NCI-H146 treated with DMSO at 0.1 percent for 48 hours (cell line): ENCODE measurements at regions not wholly inside any gene's neighbourhood (a gene's known extent, or its start where the extent isn't known, plus 50 kb on each side); places are given as distances from the start of the nearest gene placed in this dataset.

Experiments used
- DNase-seq: peaks from one replicate; lab custom pipeline; 2025; ENCODE audit not compliant: unreplicated experiment; lab: John Stamatoyannopoulos, UW

GRCh38 chr6:140858381-140858971 lies 1274.2 kb upstream of the GJE1 start:
- no peak for DNase-seq

GRCh38 chr6:140857739-140858380 lies 1274.9 kb upstream of the GJE1 start:
- no peak for DNase-seq

GRCh38 chr6:140855520-140855919 lies 1277.2 kb upstream of the GJE1 start:
- no peak for DNase-seq

GRCh38 chr6:140854318-140854717 lies 1278.4 kb upstream of the GJE1 start:
- no peak for DNase-seq

GRCh38 chr6:140850438-140850837 lies 1282.3 kb upstream of the GJE1 start:
- DNase-seq, result no peak

- no peak for DNase-seq
Observed at GRCh38 chr6:140849456-140849855, 1283.3 kb upstream of the GJE1 start.

- DNase-seq, result no peak
Observed at GRCh38 chr6:140847262-140847645, 1285.5 kb upstream of the GJE1 start.

- DNase-seq, result no peak
Observed at GRCh38 chr6:140846503-140847261, 1286.0 kb upstream of the GJE1 start.

GRCh38 chr6:140845701-140846100 lies 1287.0 kb upstream of the GJE1 start:
- DNase-seq, result no peak

- no peak for DNase-seq
Observed at GRCh38 chr6:140844167-140844566, 1288.6 kb upstream of the GJE1 start.

GRCh38 chr6:140833408-140833807 lies 1299.3 kb upstream of the GJE1 start:
- no peak for DNase-seq

GRCh38 chr6:140830666-140831065 lies 1302.1 kb upstream of the GJE1 start:
- no peak for DNase-seq

- DNase-seq, result no peak
Observed at GRCh38 chr6:140828856-140829255, 1303.9 kb upstream of the GJE1 start.

- DNase-seq, result no peak
Observed at GRCh38 chr6:140827593-140827992, 1305.1 kb upstream of the GJE1 start.

GRCh38 chr6:140825731-140826130 lies 1307.0 kb upstream of the GJE1 start:
- no peak for DNase-seq

- DNase-seq, result no peak
Observed at GRCh38 chr6:140824595-140824994, 1308.1 kb upstream of the GJE1 start.

GRCh38 chr6:140821196-140821595 lies 1311.5 kb upstream of the GJE1 start:
- no peak for DNase-seq

GRCh38 chr6:140817176-140817575 lies 1315.5 kb upstream of the GJE1 start:
- no peak for DNase-seq

- DNase-seq, result no peak
Observed at GRCh38 chr6:140816681-140817080, 1316.0 kb upstream of the GJE1 start.

- DNase-seq, result no peak
Observed at GRCh38 chr6:140812636-140813035, 1320.1 kb upstream of the GJE1 start.

- DNase-seq, result no peak
Observed at GRCh38 chr6:140811642-140812041, 1321.1 kb upstream of the GJE1 start.

GRCh38 chr6:140809694-140810101 lies 1323.0 kb upstream of the GJE1 start:
- no peak for DNase-seq
